ENCODE measurements at regions not wholly inside any gene's neighbourhood (a gene's known extent, or its start where the extent isn't known, plus 50 kb on each side); places are given as distances from the start of the nearest gene placed in this dataset.
"Not testable (repeated sequence)": the region's sequence is repeated elsewhere in the genome, so short reads cannot be mapped to it uniquely, and the experiment has no call there.

- no peak overlapping the region for H3K27ac ChIP-seq
- no peak for TF ChIP-seq ZFX (IDR thresholded peaks at IDR 0.05)
- TF ChIP-seq CTCF (conservative IDR thresholded peaks at IDR 0.05): no peak
Measured at GRCh38 chr9:97787551-97787950, 65.5 kb upstream of the FOXE1 start.

- no peak overlapping the region for H3K27ac ChIP-seq
- TF ChIP-seq CTCF (conservative IDR thresholded peaks at IDR 0.05) (no peak), ZFX (IDR thresholded peaks at IDR 0.05) (no peak)
Measured at GRCh38 chr9:97788763-97789663, 64.0 kb upstream of the FOXE1 start.

GRCh38 chr9:97790542-97790941, 62.5 kb upstream of the FOXE1 start:
- TF ChIP-seq ZFX (IDR thresholded peaks at IDR 0.05) (no peak), CTCF (conservative IDR thresholded peaks at IDR 0.05) (no peak)
- no peak overlapping the region for H3K27ac ChIP-seq

GRCh38 chr9:97791542-97791941, 61.5 kb upstream of the FOXE1 start:
- H3K27ac ChIP-seq: no peak overlapping the region
- no peak for TF ChIP-seq ZFX (IDR thresholded peaks at IDR 0.05)
- no peak for TF ChIP-seq CTCF (conservative IDR thresholded peaks at IDR 0.05)

- TF ChIP-seq ZFX (IDR thresholded peaks at IDR 0.05) (no peak), CTCF (conservative IDR thresholded peaks at IDR 0.05) (no peak)
- H3K27ac ChIP-seq: no peak overlapping the region
Measured at GRCh38 chr9:97793067-97793466, 60.0 kb upstream of the FOXE1 start.

- no peak overlapping the region for H3K27ac ChIP-seq
- TF ChIP-seq CTCF (conservative IDR thresholded peaks at IDR 0.05) (no peak), ZFX (IDR thresholded peaks at IDR 0.05) (no peak)
Measured at GRCh38 chr9:97794666-97795065, 58.4 kb upstream of the FOXE1 start.

- not testable (repeated sequence) for H3K27ac ChIP-seq
Measured at GRCh38 chr9:97796176-97796575, 56.9 kb upstream of the FOXE1 start.

GRCh38 chr9:97801180-97801579, 51.8 kb upstream of the FOXE1 start:
- TF ChIP-seq ZFX (IDR thresholded peaks at IDR 0.05) (no peak), CTCF (conservative IDR thresholded peaks at IDR 0.05) (no peak)
- no peak overlapping the region for H3K27ac ChIP-seq

Data from C4-2B (cell line).